ENCODE measurements at regions not wholly inside any gene's neighbourhood (a gene's known extent, or its start where the extent isn't known, plus 50 kb on each side); places are given as distances from the start of the nearest gene placed in this dataset.

GRCh38 chr1:50270926-50271325 is 152.3 kb downstream of the DMRTA2 start:
- TF ChIP-seq, protein P1, sequence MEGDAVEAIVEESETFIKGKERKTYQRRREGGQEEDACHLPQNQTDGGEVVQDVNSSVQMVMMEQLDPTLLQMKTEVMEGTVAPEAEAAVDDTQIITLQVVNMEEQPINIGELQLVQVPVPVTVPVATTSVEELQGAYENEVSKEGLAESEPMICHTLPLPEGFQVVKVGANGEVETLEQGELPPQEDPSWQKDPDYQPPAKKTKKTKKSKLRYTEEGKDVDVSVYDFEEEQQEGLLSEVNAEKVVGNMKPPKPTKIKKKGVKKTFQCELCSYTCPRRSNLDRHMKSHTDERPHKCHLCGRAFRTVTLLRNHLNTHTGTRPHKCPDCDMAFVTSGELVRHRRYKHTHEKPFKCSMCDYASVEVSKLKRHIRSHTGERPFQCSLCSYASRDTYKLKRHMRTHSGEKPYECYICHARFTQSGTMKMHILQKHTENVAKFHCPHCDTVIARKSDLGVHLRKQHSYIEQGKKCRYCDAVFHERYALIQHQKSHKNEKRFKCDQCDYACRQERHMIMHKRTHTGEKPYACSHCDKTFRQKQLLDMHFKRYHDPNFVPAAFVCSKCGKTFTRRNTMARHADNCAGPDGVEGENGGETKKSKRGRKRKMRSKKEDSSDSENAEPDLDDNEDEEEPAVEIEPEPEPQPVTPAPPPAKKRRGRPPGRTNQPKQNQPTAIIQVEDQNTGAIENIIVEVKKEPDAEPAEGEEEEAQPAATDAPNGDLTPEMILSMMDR (conservative IDR thresholded peaks at IDR 0.05) = no peak
- TF ChIP-seq ZFX (IDR thresholded peaks at IDR 0.05) = no peak

Data from C4-2B (cell line).